GM15510 (cell line): ENCODE measurements at regions not wholly inside any gene's neighbourhood (a gene's known extent, or its start where the extent isn't known, plus 50 kb on each side); places are given as distances from the start of the nearest gene placed in this dataset.

Source experiments
- POLR2A ChIP-seq: IDR thresholded peaks from 3 replicates; pipeline ENCODE4 v1.6.1; 2011; ENCODE audit warnings: borderline replicate concordance; ENCODE audit not compliant: insufficient read length; ENCODE audit errors: extremely low read depth

- no peak for TF ChIP-seq POLR2A
Measured at GRCh38 chr19:23986623-23987022, 71.9 kb downstream of the ZNF726 start.

GRCh38 chr19:23991170-23991569 lies 76.5 kb downstream of the ZNF726 start:
- TF ChIP-seq POLR2A: no peak

GRCh38 chr19:23992348-23992747 lies 77.7 kb downstream of the ZNF726 start:
- TF ChIP-seq POLR2A: no peak

GRCh38 chr19:23993440-23993839 lies 78.8 kb downstream of the ZNF726 start:
- no peak for TF ChIP-seq POLR2A

GRCh38 chr19:23996549-23996948 lies 81.9 kb downstream of the ZNF726 start:
- no peak for TF ChIP-seq POLR2A

GRCh38 chr19:23998568-23998967 lies 83.9 kb downstream of the ZNF726 start:
- no peak for TF ChIP-seq POLR2A

- no peak for TF ChIP-seq POLR2A
Measured at GRCh38 chr19:23999821-24000610, 85.3 kb downstream of the ZNF726 start.

- TF ChIP-seq POLR2A: no peak
Measured at GRCh38 chr19:24000656-24001055, 86.0 kb downstream of the ZNF726 start.

- no peak for TF ChIP-seq POLR2A
Measured at GRCh38 chr19:24002256-24002945, 84.6 kb upstream of the ZNF254 start.

- no peak for TF ChIP-seq POLR2A
Measured at GRCh38 chr19:24003537-24003936, 83.5 kb upstream of the ZNF254 start.

- TF ChIP-seq POLR2A: no peak
Measured at GRCh38 chr19:24004166-24004565, 82.8 kb upstream of the ZNF254 start.

GRCh38 chr19:24029941-24030636 lies 56.9 kb upstream of the ZNF254 start:
- TF ChIP-seq POLR2A: no peak

GRCh38 chr19:24032651-24033050 lies 54.3 kb upstream of the ZNF254 start:
- no peak for TF ChIP-seq POLR2A

GRCh38 chr19:24033301-24033962 lies 53.6 kb upstream of the ZNF254 start:
- TF ChIP-seq POLR2A: peak; percentile 73

- TF ChIP-seq POLR2A: no peak
Measured at GRCh38 chr19:24033963-24034342, 53.0 kb upstream of the ZNF254 start.
